ENCODE measurements at regions not wholly inside any gene's neighbourhood (a gene's known extent, or its start where the extent isn't known, plus 50 kb on each side); places are given as distances from the start of the nearest gene placed in this dataset.

DNA sequence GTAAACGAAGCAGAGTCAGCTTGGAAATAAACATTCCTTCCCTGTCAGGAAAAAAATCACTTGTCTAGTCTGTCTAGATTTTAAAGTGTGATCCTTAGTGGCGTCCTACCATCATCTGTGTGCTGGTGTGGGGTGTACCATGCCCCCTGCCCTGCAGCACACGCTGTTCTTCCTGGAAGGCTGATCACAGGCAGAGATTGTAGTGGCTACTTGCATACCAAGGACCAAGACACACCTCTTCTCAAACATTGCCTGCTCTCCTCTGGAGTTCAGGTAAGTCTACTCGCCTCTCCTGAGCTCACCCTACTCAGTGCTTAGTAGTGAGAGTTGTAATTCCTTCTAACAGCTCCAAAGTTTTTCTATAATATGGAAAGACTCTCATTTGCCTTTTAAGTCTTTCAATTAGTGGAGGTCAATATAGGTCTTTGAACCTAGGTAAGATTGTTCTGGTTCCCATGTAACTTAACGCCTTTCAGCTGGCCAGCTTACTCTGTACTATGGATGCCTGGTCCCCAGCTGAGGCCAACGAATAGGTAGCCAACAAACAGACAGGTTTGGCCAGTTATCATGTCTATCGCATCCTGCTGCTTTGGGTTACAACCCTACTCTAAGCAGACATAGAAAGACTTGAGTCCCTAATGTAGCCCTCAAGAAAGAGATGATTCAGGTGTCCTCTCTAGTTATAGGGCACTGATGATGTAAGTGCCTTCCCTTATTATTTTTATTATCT, 55.4 kb downstream of the XCL1 start:
- no peak for DNase-seq

DNA sequence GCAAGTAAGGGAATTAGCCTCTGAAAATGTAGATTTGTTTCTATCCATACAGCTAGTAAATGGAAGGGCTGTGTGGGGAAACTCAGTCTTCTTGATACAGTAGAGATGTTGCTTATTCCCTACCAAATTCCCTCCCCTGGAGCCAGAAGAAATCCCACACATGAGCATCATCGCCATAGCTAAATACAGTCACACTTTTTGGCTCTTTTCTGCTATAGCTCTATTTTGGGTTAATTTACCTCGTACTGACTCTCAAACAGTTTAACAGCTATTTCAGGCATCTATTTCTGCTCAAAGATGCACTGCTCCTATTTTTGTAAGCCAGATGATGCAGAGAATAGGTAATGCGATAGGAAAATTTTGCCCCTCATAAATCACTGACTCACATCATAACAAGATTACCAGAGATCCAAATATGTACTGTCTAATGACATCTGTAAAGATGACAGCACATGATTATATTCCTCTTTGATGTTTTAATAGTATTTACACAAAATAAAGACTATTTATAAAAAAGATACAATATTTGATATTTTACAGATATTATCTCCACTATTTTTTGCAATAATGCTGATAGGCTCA, 58.6 kb downstream of the XCL1 start:
- no peak for DNase-seq

- no peak for DNase-seq
These were observed 59.8 kb downstream of the XCL1 start for GRCh38 chr1:168636200-168636599.

DNA sequence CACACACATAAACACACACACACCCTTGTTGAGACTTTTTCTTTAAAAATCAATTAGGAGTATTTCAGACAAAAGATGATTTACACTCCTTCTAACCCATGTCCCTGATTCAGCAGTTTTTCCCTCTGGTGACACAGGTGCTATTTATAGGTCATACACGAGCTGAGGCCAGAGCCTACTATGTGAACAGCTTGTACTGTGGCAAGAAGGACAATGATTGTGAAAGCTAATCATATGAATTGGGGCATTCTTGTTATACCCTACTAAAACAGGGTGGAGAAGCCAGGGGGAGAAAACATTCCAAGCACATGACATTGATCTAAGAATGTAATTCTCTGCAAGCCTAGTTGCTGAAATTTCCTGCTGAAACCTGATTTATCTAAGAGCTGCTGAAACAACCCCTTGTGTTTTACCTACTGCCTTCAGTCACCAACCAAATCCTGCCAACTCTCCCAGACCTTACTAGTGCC, 60.3 kb downstream of the XCL1 start:
- no peak for DNase-seq

GRCh38 chr1:168637350-168637991, 61.1 kb downstream of the XCL1 start:
- DNase-seq: peak; percentile 14

DNA sequence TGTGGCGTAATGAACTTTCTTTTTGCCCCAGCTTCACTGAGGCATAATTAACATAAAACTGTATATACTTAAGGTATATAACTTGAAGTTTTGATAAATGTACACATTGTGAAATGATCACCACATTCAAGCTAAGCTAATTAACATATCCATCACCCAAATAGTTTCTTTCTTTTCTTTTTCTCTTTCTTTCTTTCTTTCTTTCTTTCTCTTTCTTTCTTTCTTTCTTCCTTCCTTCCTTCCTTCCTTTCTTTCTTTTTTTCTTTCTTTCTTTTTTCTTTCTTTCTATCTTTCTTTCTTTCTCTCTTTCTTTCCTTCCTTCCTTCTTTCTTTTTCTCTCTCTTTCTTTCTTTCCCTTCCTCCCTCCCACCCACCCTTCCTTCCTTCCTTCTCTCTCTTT, 62.5 kb downstream of the XCL1 start:
- DNase-seq: no peak

- DNase-seq: no peak
These were observed 63.8 kb downstream of the XCL1 start for GRCh38 chr1:168640182-168640581.

DNA sequence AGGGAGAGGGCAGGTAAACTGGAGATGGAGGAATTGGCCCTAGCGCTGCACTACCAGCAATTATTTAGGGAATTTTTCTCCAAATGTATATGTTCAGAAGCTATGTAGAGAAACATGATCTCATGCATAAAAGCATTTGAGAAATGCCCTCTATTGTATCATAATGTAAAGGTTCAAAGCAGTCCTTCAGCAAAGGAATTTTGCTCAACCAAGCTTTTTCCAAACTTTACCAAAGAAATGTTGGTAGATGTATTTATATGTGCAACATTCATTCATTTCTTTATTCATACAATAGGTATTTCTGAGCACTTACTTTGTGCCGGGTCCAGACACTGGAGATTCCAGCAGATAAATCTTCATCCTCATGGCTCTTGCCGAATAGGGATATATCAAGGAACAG, 64.4 kb downstream of the XCL1 start:
- no peak for DNase-seq

DNA sequence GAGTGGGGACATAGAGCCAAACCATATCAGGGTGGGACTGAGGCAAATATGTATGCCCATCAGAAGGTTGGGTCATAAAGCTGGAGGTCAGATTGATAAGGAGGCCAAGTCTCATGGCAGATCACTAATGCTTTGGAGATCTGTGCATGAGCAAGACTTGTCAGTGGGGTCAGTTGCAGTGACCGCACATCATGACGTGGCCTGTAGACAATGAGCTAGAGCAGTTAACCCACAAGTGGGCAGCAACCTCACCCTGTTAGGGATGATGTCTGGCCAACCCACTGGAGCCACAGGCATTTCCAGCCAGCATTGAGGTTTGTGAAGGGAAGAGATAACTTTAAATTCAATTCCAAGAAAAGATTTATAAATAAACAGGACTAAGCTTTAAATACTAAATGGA, 66.7 kb downstream of the XCL1 start:
- peak; percentile 43 for DNase-seq
